HG03520 (cell line): ENCODE measurements at regions not wholly inside any gene's neighbourhood (a gene's known extent, or its start where the extent isn't known, plus 50 kb on each side); places are given as distances from the start of the nearest gene placed in this dataset.
"Not testable (repeated sequence)": the region's sequence is repeated elsewhere in the genome, so short reads cannot be mapped to it uniquely, and the experiment has no call there.

Source experiments
- ATAC-seq: cut with Tn5 transposase; IDR thresholded peaks from one replicate; pipeline ENCODE4 v1.9.1; 2021; ENCODE audit warnings: mild to moderate bottlenecking, moderate library complexity; ENCODE audit not compliant: unreplicated experiment

DNA sequence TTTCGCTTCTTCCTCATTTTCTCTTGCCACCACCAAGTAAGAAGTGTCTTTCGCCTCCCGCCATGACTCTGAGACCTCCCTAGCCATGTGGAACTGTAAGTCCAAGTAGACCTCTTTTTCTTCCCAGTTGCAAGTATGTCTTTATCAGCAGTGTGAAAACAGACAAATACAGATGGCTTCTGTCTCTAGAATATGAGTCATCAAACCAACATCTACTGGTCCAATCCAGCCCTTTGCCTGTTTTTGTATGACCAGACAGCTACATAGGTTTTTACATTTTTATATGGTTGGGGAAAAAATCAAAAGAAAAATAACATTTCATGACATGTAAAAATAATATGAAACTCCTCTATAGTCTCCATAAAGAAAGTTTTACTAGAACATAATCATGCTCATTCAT lies 118.7 kb upstream of the PTPRG start:
- ATAC-seq = no peak

DNA sequence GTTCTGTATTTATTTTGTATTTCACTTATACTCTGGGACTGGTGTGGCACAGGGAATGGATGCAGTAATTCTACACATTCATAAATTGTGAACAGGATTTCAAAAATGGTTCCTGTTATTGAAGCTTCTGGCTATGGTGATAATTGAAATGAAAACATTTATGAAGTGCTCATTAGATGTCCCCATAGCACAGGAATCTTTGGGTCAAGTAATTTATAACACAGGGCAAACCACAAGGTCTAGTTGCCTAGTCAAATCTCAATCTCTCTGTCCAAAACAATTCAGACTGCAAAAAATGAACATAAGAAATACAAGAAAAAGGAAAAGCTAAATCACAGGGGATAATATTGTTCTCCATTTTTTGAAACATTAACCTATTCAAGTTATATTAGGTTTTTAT lies 117.5 kb upstream of the PTPRG start:
- ATAC-seq = no peak

DNA sequence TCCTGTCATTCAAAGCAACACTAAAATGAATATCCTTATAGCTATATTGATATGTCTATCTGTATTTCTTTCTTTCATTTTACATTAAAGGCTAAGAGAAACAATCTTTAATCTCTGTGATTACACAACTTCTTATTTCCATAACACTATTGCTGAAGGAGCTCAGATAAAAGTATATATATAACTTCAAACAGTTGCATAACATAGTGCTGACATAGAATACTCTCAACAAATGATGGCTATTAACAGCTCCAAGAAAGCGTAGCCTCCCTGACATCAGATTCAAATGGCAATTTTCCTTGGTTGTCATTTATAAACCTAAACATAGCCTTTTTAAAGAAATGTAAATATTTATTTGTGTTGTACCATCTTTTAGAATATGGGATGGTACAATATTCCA lies 116.6 kb upstream of the PTPRG start:
- ATAC-seq = no peak

- ATAC-seq = no peak
Measured at GRCh38 chr3:61445924-61446323, 115.4 kb upstream of the PTPRG start.

DNA sequence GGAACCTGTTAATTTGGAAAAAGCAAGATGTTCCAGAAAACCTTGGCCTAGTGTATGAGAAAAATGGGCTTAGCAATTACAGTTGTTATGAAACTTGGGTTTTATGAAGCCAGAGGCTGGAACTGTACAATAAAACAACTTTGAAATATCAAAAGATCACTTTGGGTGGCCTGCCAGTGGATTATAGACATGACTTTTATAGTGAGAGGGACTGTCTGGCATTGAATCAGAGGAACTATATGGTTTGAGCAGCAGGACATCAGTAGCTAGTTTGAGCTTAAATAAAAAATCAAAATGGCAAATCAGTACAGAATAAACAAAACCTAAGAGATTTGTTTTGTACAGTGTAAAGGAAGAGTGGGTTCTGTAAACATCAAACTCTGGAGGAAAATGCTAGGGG lies 115.0 kb upstream of the PTPRG start:
- no peak for ATAC-seq

GRCh38 chr3:61448378-61448777 lies 113.0 kb upstream of the PTPRG start:
- ATAC-seq = no peak

- no peak for ATAC-seq
Measured at GRCh38 chr3:61449327-61450040, 111.9 kb upstream of the PTPRG start.

DNA sequence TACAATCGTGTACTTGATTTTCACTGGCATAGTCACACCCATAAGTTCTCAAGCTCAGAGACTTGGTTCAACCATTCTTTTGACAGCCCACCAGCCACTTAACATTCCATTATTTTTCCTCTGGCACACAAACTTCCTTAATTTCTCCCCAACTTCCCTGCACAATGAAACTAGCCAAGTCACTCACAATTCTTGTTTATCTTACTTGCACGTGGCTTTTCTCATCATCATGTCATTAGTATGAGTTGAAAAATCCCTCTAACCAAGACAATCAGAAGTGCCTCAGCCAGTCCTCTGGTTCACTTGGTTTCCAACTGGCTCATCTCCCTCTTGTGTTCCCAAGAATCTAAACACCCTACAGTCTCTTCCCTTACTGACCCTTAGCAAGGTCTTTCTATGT lies 110.5 kb upstream of the PTPRG start:
- no peak for ATAC-seq

DNA sequence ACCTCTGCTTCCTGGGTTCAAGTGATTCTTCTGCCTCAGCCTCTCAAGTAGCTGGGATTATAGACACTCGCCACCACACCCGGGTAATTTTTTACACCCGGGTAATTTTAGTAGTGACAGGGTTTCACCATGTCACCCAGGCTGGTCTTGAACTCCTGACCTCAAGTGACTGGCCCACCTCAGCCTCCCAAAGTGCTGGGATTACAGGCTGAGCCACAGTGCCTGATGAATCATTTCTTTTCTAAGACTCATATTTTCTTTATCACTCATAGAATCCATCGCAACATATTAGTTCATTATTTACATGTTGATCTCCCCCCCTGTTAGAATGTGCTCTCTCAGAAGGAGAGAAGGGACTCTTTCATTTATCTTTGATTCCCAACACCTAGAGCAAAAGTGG lies 109.5 kb upstream of the PTPRG start:
- ATAC-seq = no peak

GRCh38 chr3:61452535-61453090 lies 108.8 kb upstream of the PTPRG start:
- no peak for ATAC-seq

GRCh38 chr3:61454006-61454585 lies 107.3 kb upstream of the PTPRG start:
- no peak for ATAC-seq

GRCh38 chr3:61454801-61455200 lies 106.6 kb upstream of the PTPRG start:
- no peak for ATAC-seq

DNA sequence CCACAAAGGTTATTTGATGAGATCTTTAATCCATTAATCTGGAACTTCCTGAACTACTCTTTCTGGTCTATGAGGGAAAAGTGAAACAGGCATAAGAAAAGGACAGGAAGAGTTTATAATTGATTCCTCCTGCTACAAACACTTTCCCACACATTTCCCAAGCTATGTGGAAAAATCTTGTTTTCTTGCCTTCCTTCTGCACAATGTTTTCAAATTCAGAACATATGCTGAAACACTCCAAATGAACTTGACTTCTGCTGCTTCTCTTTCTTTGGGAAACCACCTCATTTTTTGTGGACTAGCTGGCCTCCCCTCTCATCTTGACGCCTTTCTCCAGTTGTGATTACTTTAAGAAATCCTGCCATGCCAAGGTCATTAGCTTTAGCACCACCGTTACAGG lies 100.7 kb upstream of the PTPRG start:
- no peak for ATAC-seq

GRCh38 chr3:61463191-61463590 lies 98.2 kb upstream of the PTPRG start:
- ATAC-seq = no peak

GRCh38 chr3:61464518-61465140 lies 96.7 kb upstream of the PTPRG start:
- ATAC-seq = no peak

DNA sequence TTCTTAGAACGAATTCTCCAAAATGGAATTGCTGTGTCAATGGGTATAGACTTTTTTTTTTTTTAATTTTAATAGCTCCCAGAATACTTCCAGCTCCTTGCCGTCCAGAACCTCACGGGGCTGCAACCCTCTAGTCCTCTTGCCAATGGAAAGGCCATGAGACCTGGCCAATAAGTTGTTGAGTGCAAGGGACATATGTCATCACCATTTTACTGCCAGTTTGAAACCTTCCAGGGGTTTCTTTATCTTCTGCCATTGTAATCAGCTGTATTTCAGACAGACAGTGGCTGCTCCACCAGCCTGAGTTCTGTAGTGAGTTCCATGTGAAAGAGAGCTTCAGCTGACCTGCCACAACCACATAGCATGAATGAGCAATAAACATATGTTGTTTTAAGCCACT lies 95.0 kb upstream of the PTPRG start:
- ATAC-seq = no peak

- ATAC-seq = no peak
Measured at GRCh38 chr3:61483997-61484396, 77.4 kb upstream of the PTPRG start.

DNA sequence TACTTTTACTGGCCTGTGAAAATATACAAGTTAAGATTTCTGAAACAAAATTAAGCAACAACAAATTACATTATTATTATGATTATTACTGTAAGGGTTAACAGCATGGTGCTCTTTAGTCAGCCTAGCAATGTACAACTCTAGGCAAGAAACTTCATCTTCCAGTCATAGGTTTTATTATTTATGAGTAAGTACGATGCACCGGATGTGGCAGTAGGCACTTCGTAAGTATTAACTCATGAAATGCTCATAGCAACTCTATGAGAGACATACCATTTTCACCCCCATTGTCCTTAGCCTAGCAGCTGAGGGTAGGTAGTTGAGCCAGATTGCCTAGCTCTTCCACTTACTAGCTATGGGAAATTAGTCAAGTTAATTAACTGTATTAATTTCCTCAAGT lies 68.0 kb upstream of the PTPRG start:
- no peak for ATAC-seq

DNA sequence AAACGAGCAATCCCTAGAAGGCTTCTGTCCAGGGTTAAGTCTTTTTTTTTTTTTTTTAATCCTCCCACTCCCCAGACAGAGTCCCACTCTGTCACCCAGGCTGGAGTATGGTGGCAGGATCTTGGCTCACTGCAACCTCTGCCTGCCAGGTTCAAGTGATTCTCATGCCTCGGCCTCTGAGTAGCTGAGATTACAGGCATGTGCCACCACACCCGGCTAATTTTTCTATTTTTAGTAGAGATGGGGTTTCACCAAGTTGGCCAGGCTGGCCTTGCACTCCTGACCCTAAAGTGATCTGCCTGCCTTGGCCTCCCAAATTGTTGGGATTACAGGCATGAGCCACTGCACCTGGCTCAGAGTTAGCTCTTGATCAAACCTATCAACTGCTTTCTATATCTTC lies 67.1 kb upstream of the PTPRG start:
- ATAC-seq = not testable (repeated sequence)

DNA sequence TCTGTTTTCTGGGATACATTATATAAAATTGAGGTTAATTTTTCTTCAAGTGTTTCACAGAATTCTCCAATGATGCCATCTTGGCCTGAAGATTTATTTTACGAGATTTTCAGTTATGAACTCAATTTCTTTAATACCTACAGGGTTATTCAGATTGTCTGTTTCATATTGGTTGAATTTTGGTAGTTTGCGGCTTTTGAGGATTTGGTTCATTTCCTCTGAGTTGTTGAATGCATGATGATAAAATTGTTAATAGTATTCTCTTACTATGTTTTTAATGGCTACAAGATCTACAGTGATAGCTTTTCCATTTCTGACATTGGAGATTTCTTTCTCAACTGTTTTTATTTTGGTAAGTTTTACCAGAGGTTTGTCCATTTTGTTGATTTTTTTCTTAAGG lies 63.9 kb upstream of the PTPRG start:
- ATAC-seq = no peak

GRCh38 chr3:61505197-61505596 lies 56.2 kb upstream of the PTPRG start:
- no peak for ATAC-seq

DNA sequence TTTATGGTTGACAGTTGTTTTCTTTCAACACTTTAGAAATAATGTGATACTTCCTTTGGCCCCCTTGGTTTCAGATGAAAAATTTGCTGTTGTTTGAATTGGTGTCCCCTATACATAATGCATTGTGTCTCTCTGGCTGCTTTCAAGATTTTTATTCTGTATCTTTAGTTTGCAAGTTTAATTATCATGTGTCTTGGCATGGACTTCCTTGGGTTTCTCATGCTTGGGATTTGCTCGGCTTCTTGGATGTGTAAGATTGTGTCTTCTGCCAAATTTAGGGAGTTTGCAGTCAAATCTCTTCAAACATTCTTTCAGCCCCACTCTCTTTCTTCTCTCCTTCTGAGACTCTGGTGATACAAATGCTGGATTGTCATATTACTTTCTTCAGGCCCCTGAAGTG lies 53.4 kb upstream of the PTPRG start:
- no peak for ATAC-seq
